PC-3 (cell line): ENCODE measurements at regions not wholly inside any gene's neighbourhood (a gene's known extent, or its start where the extent isn't known, plus 50 kb on each side); places are given as distances from the start of the nearest gene placed in this dataset.

Experiments used
- EZH2 ChIP-seq: fragments of 300-600 bp; sonication (generic); IDR thresholded peaks from one replicate; pipeline ENCODE4 v1.6.1; 2017; ENCODE audit warnings: antibody characterized with exemption, mild to moderate bottlenecking, low read length; ENCODE audit not compliant: unreplicated experiment
- EZH2phosphoT487 ChIP-seq: fragments of 300-600 bp; sonication (generic); IDR thresholded peaks from 2 replicates; pipeline ENCODE4 v1.6.1; 2018; ENCODE audit warnings: mild to moderate bottlenecking, antibody characterized with exemption, low read length, borderline replicate concordance
- TF ChIP-seq, protein P1 (sequence below): fragments of 300-600 bp; sonication (generic); conservative IDR thresholded peaks from 2 replicates; pipeline ENCODE4 v1.5.1; 2017; ENCODE audit warnings: antibody characterized with exemption, low read depth, mild to moderate bottlenecking, low read length

DNA sequence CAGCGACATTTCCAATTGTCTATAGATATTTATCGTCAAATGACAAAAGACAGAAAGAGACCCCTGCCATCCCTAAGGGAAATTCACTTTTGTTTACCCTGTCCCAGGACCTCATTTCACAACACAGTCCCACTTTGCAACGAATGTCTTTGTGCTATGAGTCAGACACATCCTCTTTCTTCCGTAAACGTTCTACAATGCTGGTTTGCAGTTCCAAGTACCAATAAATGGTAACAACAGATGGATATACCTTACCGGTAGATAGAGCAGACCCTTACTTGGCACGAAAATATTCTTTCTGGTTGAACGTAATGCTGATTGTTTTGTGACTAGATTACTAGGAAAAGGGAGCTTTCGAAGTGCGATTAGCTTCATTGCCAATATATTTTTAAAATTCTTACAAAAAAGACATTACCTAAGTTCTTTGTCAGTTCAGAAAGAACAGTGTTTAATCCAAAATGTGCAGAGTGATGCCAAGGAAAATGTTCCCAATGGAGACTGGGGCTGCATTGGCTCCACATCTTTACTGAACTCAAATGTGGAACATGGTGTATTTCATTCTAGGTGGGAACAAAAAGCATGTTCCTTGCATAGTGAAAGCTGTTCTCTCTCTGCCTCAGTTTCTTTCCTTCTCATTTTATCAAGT, 202.5 kb upstream of the SLC27A6 start:
- TF ChIP-seq, protein P1, sequence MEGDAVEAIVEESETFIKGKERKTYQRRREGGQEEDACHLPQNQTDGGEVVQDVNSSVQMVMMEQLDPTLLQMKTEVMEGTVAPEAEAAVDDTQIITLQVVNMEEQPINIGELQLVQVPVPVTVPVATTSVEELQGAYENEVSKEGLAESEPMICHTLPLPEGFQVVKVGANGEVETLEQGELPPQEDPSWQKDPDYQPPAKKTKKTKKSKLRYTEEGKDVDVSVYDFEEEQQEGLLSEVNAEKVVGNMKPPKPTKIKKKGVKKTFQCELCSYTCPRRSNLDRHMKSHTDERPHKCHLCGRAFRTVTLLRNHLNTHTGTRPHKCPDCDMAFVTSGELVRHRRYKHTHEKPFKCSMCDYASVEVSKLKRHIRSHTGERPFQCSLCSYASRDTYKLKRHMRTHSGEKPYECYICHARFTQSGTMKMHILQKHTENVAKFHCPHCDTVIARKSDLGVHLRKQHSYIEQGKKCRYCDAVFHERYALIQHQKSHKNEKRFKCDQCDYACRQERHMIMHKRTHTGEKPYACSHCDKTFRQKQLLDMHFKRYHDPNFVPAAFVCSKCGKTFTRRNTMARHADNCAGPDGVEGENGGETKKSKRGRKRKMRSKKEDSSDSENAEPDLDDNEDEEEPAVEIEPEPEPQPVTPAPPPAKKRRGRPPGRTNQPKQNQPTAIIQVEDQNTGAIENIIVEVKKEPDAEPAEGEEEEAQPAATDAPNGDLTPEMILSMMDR: no peak
- no peak for TF ChIP-seq EZH2
- TF ChIP-seq EZH2phosphoT487: no peak
